H1 (cell line): ENCODE measurements at regions not wholly inside any gene's neighbourhood (a gene's known extent, or its start where the extent isn't known, plus 50 kb on each side); places are given as distances from the start of the nearest gene placed in this dataset.

Experiments
- CTCF ChIA-PET: fragments of 300-600 bp; sonication (Branson Sonifier 250); formaldehyde crosslinking; loops from one replicate; lab custom pipeline; 2021; ENCODE audit not compliant: partially characterized antibody; lab: Charles Lee
- POLR2A ChIA-PET: fragments of 300-600 bp; sonication (Branson Sonifier 250); formaldehyde crosslinking; loops from one replicate; lab custom pipeline; 2021; ENCODE audit warnings: inconsistent platforms; ENCODE audit not compliant: partially characterized antibody; lab: Charles Lee
- DNase-seq, 2 experiments: peaks; one replicate each; pipeline versions ENCODE4 v3.0.0 to v3.0.0-alpha.2; 2010 to 2022; ENCODE audit warnings: low spot score in 2 of 2, low read depth in 1 of 2, mixed read lengths in 1 of 2
- FAIRE-seq: peaks from 2 replicates; lab custom pipeline; 2011; peaks lifted over from hg19 to GRCh38; lab: Jason Lieb, UNC
- H2AFZ ChIP-seq: 2 replicates; pipeline ENCODE4 v1.8.1; 2012; ENCODE audit warnings: low read length, inconsistent platforms
- H2AK5ac ChIP-seq: 2 replicates; pipeline ENCODE4 v1.6.1; 2013; ENCODE audit warnings: low read depth, low read length
- H2BK120ac ChIP-seq: replicated peaks from 2 replicates; pipeline ENCODE3; 2013; ENCODE audit warnings: low read depth, low read length, inconsistent platforms
- H2BK12ac ChIP-seq: 2 replicates; pipeline ENCODE4 v1.6.1; 2013; ENCODE audit warnings: low read depth, low read length
- H2BK15ac ChIP-seq: 2 replicates; pipeline ENCODE4 v1.6.1; 2013; ENCODE audit warnings: low read length
- H2BK20ac ChIP-seq: 2 replicates; pipeline ENCODE4 v1.6.1; 2013; ENCODE audit warnings: low read length
- H2BK5ac ChIP-seq: 2 replicates; pipeline ENCODE4 v1.6.1; 2013; ENCODE audit warnings: low read depth, low read length
- H3K14ac ChIP-seq: 2 replicates; pipeline ENCODE4 v1.6.1; 2013; ENCODE audit warnings: inconsistent platforms; ENCODE audit not compliant: insufficient read length
- H3K18ac ChIP-seq: 2 replicates; pipeline ENCODE4 v1.6.1; 2013; ENCODE audit warnings: low read length; ENCODE audit errors: extremely low read depth
- H3K23ac ChIP-seq: 2 replicates; pipeline ENCODE4 v1.6.1; 2013; ENCODE audit warnings: inconsistent platforms; ENCODE audit not compliant: insufficient read length
- H3K23me2 ChIP-seq: 2 replicates; pipeline ENCODE4 v1.6.1; 2013; ENCODE audit warnings: low read depth, low read length
- H3K27ac ChIP-seq: 2 replicates; pipeline ENCODE4 v1.6.1; 2011; ENCODE audit warnings: low read depth, low read length, inconsistent platforms
- H3K27me3 ChIP-seq, 4 experiments: replicated peaks in 1 of 4; 1 replicate in 1 of 4; 2 replicates in 3 of 4; pipeline versions ENCODE4 v1.6.1 to v1.8.1; 2011 to 2013; ENCODE audit warnings: low read length in 3 of 4, mild to moderate bottlenecking in 3 of 4, inconsistent platforms in 2 of 4, mixed read lengths in 2 of 4, moderate library complexity in 1 of 4; ENCODE audit not compliant: control insufficient read depth in 3 of 4, insufficient read depth in 3 of 4; ENCODE audit errors: extremely low read depth in 1 of 4
- H3K36me3 ChIP-seq, 4 experiments: 2 replicates each; pipeline versions ENCODE4 v1.6.1 to v1.8.1; 2011 to 2013; ENCODE audit warnings: mild to moderate bottlenecking in 4 of 4, low read length in 3 of 4, moderate library complexity in 2 of 4, control low read depth in 1 of 4, inconsistent platforms in 1 of 4; ENCODE audit not compliant: insufficient read depth in 4 of 4, control insufficient read depth in 2 of 4
- H3K4ac ChIP-seq: replicated peaks from 2 replicates; pipeline ENCODE3; 2013; ENCODE audit warnings: low read length, low read depth, mixed read lengths, inconsistent platforms; ENCODE audit not compliant: insufficient read length
- H3K4me1 ChIP-seq, 4 experiments: replicated peaks in 1 of 4; 1 replicate in 1 of 4; 2 replicates in 3 of 4; pipeline versions ENCODE4 v1.6.1 to v1.8.1; 2011 to 2013; ENCODE audit warnings: low read length in 3 of 4, inconsistent platforms in 2 of 4, mixed read lengths in 1 of 4; ENCODE audit not compliant: insufficient read depth in 4 of 4, control insufficient read depth in 3 of 4
- H3K4me2 ChIP-seq, 2 experiments: 2 replicates each; pipeline versions ENCODE4 v1.6.1 to v1.8.1; 2011 to 2013; ENCODE audit warnings: low read depth in 2 of 2, low read length in 2 of 2, control low read depth in 1 of 2, inconsistent platforms in 1 of 2, mild to moderate bottlenecking in 1 of 2; ENCODE audit not compliant: insufficient read depth in 1 of 2
- H3K4me3 ChIP-seq, 4 experiments: fragments of 200-600, 300-600 bp in 1 of 4; sonication (generic), shearing (Covaris generic), sonication (Bioruptor Twin) in 1 of 4; 2 replicates each; pipeline versions ENCODE4 v1.5.1 to v1.8.1; 2011 to 2016; ENCODE audit warnings: low read length in 4 of 4, low read depth in 3 of 4, control low read depth in 2 of 4, inconsistent platforms in 2 of 4, mild to moderate bottlenecking in 2 of 4, mixed read lengths in 1 of 4, moderate library complexity in 1 of 4; ENCODE audit not compliant: insufficient read depth in 2 of 4; ENCODE audit errors: extremely low read depth in 1 of 4
- H3K56ac ChIP-seq: replicated peaks from 2 replicates; pipeline ENCODE3; 2013; ENCODE audit warnings: low read depth, mild to moderate bottlenecking, mixed read lengths, low read length, inconsistent platforms; ENCODE audit not compliant: insufficient read length
- H3K79me1 ChIP-seq: 2 replicates; pipeline ENCODE4 v1.6.1; 2013; ENCODE audit warnings: low read depth, low read length, control low read depth
- H3K79me2 ChIP-seq, 2 experiments: 2 replicates each; pipeline versions ENCODE4 v1.6.1 to v1.8.1; 2012 to 2013; ENCODE audit warnings: low read length in 2 of 2, mild to moderate bottlenecking in 2 of 2, inconsistent platforms in 1 of 2; ENCODE audit not compliant: insufficient read depth in 2 of 2, control insufficient read depth in 1 of 2
- H3K9ac ChIP-seq, 4 experiments: replicated peaks in 1 of 4; 1 replicate in 1 of 4; 2 replicates in 3 of 4; pipeline versions ENCODE4 v1.6.1 to v1.8.1; 2011 to 2013; ENCODE audit warnings: low read depth in 3 of 4, low read length in 3 of 4, control low read depth in 2 of 4, mild to moderate bottlenecking in 2 of 4, moderate library complexity in 2 of 4, inconsistent platforms in 1 of 4; ENCODE audit errors: extremely low read depth in 1 of 4
- H3K9me3 ChIP-seq, 2 experiments: 2 replicates each; pipeline versions ENCODE4 v1.6.1 to v1.8.1; 2012 to 2013; ENCODE audit warnings: mild to moderate bottlenecking in 2 of 2, moderate library complexity in 2 of 2, control low read depth in 1 of 2, inconsistent platforms in 1 of 2, low read depth in 1 of 2, low read length in 1 of 2, mixed read lengths in 1 of 2; ENCODE audit not compliant: insufficient read depth in 2 of 2
- H4K20me1 ChIP-seq, 2 experiments: replicated peaks in 1 of 2; 2 replicates each; pipeline versions ENCODE3 to v1.8.1; 2011 to 2013; ENCODE audit warnings: inconsistent platforms in 2 of 2, low read length in 2 of 2, mild to moderate bottlenecking in 1 of 2; ENCODE audit not compliant: insufficient read depth in 2 of 2, control insufficient read depth in 1 of 2
- H4K5ac ChIP-seq: 2 replicates; pipeline ENCODE4 v1.6.1; 2013; ENCODE audit warnings: low read length, low read depth, mixed read lengths, inconsistent platforms; ENCODE audit not compliant: insufficient read length
- H4K8ac ChIP-seq: 2 replicates; pipeline ENCODE4 v1.8.0; 2013; ENCODE audit warnings: mild to moderate bottlenecking, moderate library complexity, low read length, inconsistent platforms; ENCODE audit not compliant: insufficient read depth; ENCODE audit errors: extremely low read depth
- H4K91ac ChIP-seq: replicated peaks from 2 replicates; pipeline ENCODE3; 2013; ENCODE audit warnings: low read length, mixed read lengths, inconsistent platforms; ENCODE audit not compliant: insufficient read length
- BRCA1 ChIP-seq: IDR thresholded peaks from 2 replicates; pipeline ENCODE4 v1.6.1; 2012; ENCODE audit warnings: low read depth, low read length, improper control_type of control experiment
- JUN ChIP-seq: IDR thresholded peaks from 2 replicates; pipeline ENCODE4 v1.6.1; 2011; ENCODE audit warnings: low read depth, mild to moderate bottlenecking, improper control_type of control experiment, low read length
- MAFK ChIP-seq: IDR thresholded peaks from 2 replicates; pipeline ENCODE4 v1.6.1; 2012; ENCODE audit warnings: low read depth, mild to moderate bottlenecking, improper control_type of control experiment, low read length
- RNF2 ChIP-seq: fragments of 200-900, 300-1000 bp; sonication (generic); IDR thresholded peaks from 2 replicates; pipeline ENCODE4 v1.7.1; 2016; ENCODE audit warnings: borderline replicate concordance, low read depth, mild to moderate bottlenecking, antibody characterized with exemption, low read length; ENCODE audit not compliant: poor library complexity, severe bottlenecking; ENCODE audit errors: missing control alignments
- SIN3A ChIP-seq, 2 experiments: IDR thresholded peaks in 1 of 2; conservative IDR thresholded peaks in 1 of 2; 2 replicates each; pipeline ENCODE4 v1.6.1; 2011 to 2012; ENCODE audit warnings: low read length in 2 of 2, improper control_type of control experiment in 1 of 2, low read depth in 1 of 2, mild to moderate bottlenecking in 1 of 2
- SP4 ChIP-seq: IDR thresholded peaks from 2 replicates; pipeline ENCODE4 v1.6.1; 2012; ENCODE audit warnings: low read length, inconsistent platforms
- WGBS, 2 experiments: shearing (Covaris generic) in 1 of 2; methylation state at CpG; one replicate each; pipeline versions ENCODE4 v1.1.6 to v1.1.7; 2013 to 2015; ENCODE audit warnings: low lambda C conversion rate in 2 of 2, mixed read lengths in 2 of 2, inconsistent platforms in 1 of 2, low coverage in 1 of 2, missing lambda C conversion rate in 1 of 2; ENCODE audit not compliant: insufficient replicate concordance in 2 of 2, insufficient coverage in 1 of 2, insufficient read length in 1 of 2; ENCODE audit errors: extremely low coverage in 1 of 2, missing lambda C conversion rate in 1 of 2; 5-methylcytosine and 5-hydroxymethylcytosine counted together

DNA sequence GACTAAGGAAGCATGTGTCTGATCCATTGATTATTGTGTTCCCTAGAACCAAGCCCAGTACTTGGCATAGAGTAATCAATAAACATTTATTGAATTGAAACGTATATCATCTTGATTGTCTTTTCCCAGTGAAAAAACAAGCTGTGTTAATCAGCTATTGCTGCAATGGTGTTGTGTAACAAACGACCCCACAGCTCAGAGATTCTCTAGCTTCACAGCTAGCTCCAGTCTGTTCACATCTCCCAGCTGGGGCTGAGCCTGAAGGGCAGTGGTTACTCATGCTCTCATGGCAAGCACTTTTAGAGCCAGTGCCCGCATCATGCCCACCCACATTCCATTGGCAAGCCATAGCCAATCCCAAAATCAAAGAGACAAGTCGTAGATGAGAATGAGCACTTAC is 237.4 kb upstream of the RAB4A start:
- Histone ChIP-seq H3K27me3 (peaks cover 0 to 3% (median 0%) of the 10 kb centered on the region in 4 experiments; a peak in 3 of 7 replicates), H3K4me3 (no peak overlapping the region), H2BK20ac (no peak overlapping the region), H3K79me2 (no peaks in the 10 kb centered on the region), H4K91ac (no peak overlapping the region), H2AK5ac (no peak overlapping the region), H3K4me1 (peaks cover 3 to 13% (median 10%) of the 10 kb centered on the region in 4 experiments), H3K9me3 (no peaks in the 10 kb centered on the region), H3K79me1 (no peaks in the 10 kb centered on the region), H4K8ac (no peak overlapping the region), H3K18ac (no peak overlapping the region), H4K5ac (no peak overlapping the region), H2AFZ (no peak overlapping the region), H3K23me2 (no peaks in the 10 kb centered on the region), H2BK120ac (no peak overlapping the region), H3K4me2 (no peak overlapping the region), H3K4ac (no peak overlapping the region), H3K56ac (no peak overlapping the region), H3K23ac (no peak overlapping the region), H3K27ac (no peak overlapping the region), H4K20me1 (no peaks in the 10 kb centered on the region), H3K9ac (no peak overlapping the region)
- ChIA-PET CTCF (interaction anchor here (0.6 to 2.0 kb wide), 3 partner anchors 194 to 297 kb away, joined by 3 to 6 read pairs (median 6); no protein-coding TSS in a partner anchor), POLR2A (interaction anchor here (1.2 kb wide), 1 partner anchor 8 kb away, joined by 3 read pairs; no protein-coding TSS in a partner anchor)
- DNase-seq, result no peak
- TF ChIP-seq SIN3A (conservative IDR thresholded peaks at IDR 0.05 in 1 of 2, IDR thresholded peaks at IDR 0.05 in 1 of 2; ENCODE audit: low read depth in 1 of 2, low read length in 2 of 2) (no peak), RNF2 (no peak), BRCA1 (no peak), SP4 (no peak), MAFK (no peak), JUN (no peak)
- TF ChIP-seq, all 59 proteins: peak for 0
- Histone ChIP-seq H2BK5ac (no peak overlapping the region), H3K14ac (no peak overlapping the region), H3K36me3 (no peaks in the 10 kb centered on the region), H2BK15ac (no peak overlapping the region), H2BK12ac (no peak overlapping the region)
- 92% methylated on average over 4 of the region's 4 CpGs; no CpG with 5 or more reads in 1 of the 2 experiments for WGBS, 2 experiments
- FAIRE-seq, result no peak
